Aorta (tissue), 5 donors: ENCODE measurements at regions not wholly inside any gene's neighbourhood (a gene's known extent, or its start where the extent isn't known, plus 50 kb on each side); places are given as distances from the start of the nearest gene placed in this dataset.

Experiments
- ATAC-seq: fragments of 200-7000 bp; cut with Tn5 transposase; one replicate; pipeline ENCODE4 v1.9.1; 2022; ENCODE audit warnings: moderate library complexity; ENCODE audit not compliant: low FRiP score
- DNase-seq, 2 donors: peaks; one replicate each; pipeline ENCODE4 v3.0.0-alpha.2; 2020
- H3K27ac ChIP-seq, 2 donors: one replicate each; pipeline ENCODE4 v1.5.1; 2013; ENCODE audit warnings: low read length in 2 of 2, mild to moderate bottlenecking in 2 of 2, moderate library complexity in 2 of 2, control low read depth in 1 of 2, inconsistent platforms in 1 of 2, low read depth in 1 of 2
- H3K27me3 ChIP-seq, 2 donors: one replicate each; pipeline ENCODE4 v1.6.1; 2013; ENCODE audit warnings: control low read depth in 1 of 2, low read length in 1 of 2, mild to moderate bottlenecking in 1 of 2, moderate library complexity in 1 of 2; ENCODE audit not compliant: insufficient read depth in 2 of 2, control insufficient read depth in 1 of 2
- H3K36me3 ChIP-seq, 2 donors: one replicate each; pipeline ENCODE4 v1.6.1; 2013; ENCODE audit warnings: control low read depth in 1 of 2, low read length in 1 of 2, mild to moderate bottlenecking in 1 of 2; ENCODE audit not compliant: insufficient read depth in 2 of 2, control insufficient read depth in 1 of 2
- H3K4me1 ChIP-seq, 2 donors: one replicate each; pipeline ENCODE4 v1.6.1; 2013; ENCODE audit warnings: low read length in 2 of 2, control low read depth in 1 of 2, mild to moderate bottlenecking in 1 of 2, moderate library complexity in 1 of 2; ENCODE audit not compliant: insufficient read depth in 2 of 2, control insufficient read depth in 1 of 2
- H3K4me3 ChIP-seq, 2 donors: one replicate each; pipeline ENCODE4 v1.5.1; 2013; ENCODE audit warnings: low read length in 2 of 2, control low read depth in 1 of 2, mild to moderate bottlenecking in 1 of 2
- H3K9me3 ChIP-seq: one replicate; pipeline ENCODE4 v1.6.1; 2013; ENCODE audit warnings: mild to moderate bottlenecking, low read length; ENCODE audit not compliant: control insufficient read depth
- WGBS, 2 donors: extraction: QIAGEN DNeasy Blood & Tissue Kit; methylation state at CpG; one replicate each; pipeline ENCODE4 v1.1.7; 2013; 5-methylcytosine and 5-hydroxymethylcytosine counted together
- intact Hi-C, 2 donors: fragments of 100-400 bp; cut with DNase I; formaldehyde crosslinking; loops; one replicate each; pipeline versions ENCODE4 v1.14.2 to v1.15.0; 2022
- donor health status: healthy with polysubstance abuse.
- donor health status: Bipolar disorder and iron deficiency.
- donor health status: DM: no; HTN: no; CAD: no.
- donor health status: DM: no; HTN: no; CAD: no.
- donor health status: DM: yes; HTN: yes; CAD: no.

DNA sequence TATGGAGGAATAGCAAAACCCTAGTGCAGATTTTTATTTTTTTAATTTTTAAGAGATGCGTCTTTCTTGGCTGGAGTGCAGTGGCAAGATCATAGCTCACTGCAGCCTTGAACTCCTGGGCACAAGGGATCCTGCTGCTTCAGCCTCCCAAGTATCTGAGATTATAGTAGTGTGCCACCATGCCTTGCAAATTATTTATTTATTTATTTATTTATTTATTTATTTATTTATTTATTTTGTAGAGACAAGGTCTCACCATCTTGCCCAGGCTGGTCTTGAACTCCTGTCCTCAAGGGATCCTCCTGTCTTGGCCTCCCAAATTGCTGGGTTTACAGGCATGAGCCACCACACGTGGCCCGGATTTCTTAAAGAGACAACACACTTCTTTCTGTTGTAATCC is 1158.8 kb downstream of the AACS start:
- ATAC-seq (no peak), DNase-seq (no peak)
- intact Hi-C loops = no loop called here
- Histone ChIP-seq H3K36me3 (no peaks in the 10 kb centered on the region), H3K4me1 (no peaks in the 10 kb centered on the region), H3K27me3 (peaks cover 0 to 2% of the 10 kb centered on the region in 2 donors), H3K27ac (no peak overlapping the region), H3K4me3 (no peak overlapping the region), H3K9me3 (no peaks in the 10 kb centered on the region)
- WGBS, 2 donors = 88 to 92% methylated on average over 3 of the region's 3 CpGs

DNA sequence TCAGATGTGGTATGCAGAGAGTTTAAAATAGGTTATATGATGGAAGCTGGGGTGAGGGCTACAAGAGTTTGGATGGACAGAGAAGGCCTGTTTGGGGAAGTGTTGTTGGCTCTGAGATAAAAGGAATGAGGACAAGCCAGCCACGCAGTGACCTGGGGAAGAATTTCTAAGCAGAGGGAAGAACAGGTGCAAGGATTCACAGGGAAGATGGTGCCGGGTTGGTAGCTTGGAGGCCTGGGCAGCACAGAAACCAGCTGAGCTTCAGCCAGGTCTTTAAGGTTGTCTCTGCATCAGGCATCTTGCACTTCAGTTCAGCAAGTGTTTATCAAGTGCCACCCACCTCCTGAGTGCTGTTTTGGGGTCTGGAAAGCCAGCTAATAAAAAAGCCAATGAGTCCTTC is 1163.7 kb downstream of the AACS start:
- no peak for ATAC-seq
- no peaks in the 10 kb centered on the region for H3K4me1 ChIP-seq
- no peak overlapping the region for H3K4me3 ChIP-seq
- no peaks in the 10 kb centered on the region for H3K36me3 ChIP-seq
- H3K27me3 ChIP-seq = no peaks in the 10 kb centered on the region
- no peak overlapping the region for H3K27ac ChIP-seq
- DNase-seq = no peak
- H3K9me3 ChIP-seq = no peaks in the 10 kb centered on the region
- WGBS, 2 donors = 80 to 88% methylated on average over 2 of the region's 2 CpGs
- intact Hi-C loops = no loop called here

DNA sequence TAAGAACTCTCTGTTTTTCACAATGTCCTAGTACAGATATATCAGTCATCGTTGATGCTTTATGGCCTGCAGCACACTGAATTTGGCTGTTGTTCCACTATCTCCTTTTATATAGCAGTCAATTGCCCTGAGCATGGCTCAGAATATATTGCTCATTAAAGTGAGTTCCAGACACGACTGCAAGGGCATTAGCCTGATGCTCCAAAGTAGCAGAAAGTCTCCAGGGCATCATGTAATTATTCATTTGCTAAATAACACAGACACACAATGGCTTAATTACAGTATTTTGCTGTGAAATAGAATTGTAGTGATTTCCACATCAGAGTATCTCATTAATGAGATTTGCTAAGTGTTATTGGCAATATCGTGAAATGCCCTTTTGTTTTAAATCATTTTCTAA is 1167.5 kb downstream of the AACS start:
- WGBS, 2 donors = 75 to 85% methylated on average over 3 of the region's 3 CpGs
- intact Hi-C loops = no loop called here

GRCh38 chr12:126233625-126234024 is 1168.4 kb downstream of the AACS start:
- ATAC-seq (no peak), DNase-seq (no peak)
- Histone ChIP-seq H3K4me1 (no peaks in the 10 kb centered on the region), H3K36me3 (no peaks in the 10 kb centered on the region), H3K27me3 (no peaks in the 10 kb centered on the region), H3K9me3 (no peaks in the 10 kb centered on the region), H3K4me3 (no peak overlapping the region), H3K27ac (no peak overlapping the region)
- WGBS, 2 donors = 62 to 64% methylated on average over 3 of the region's 3 CpGs
- intact Hi-C loops = no loop called here

More for the DNA sequence above, 1167.5 kb downstream of the AACS start:
- Histone ChIP-seq H3K9me3 (no peaks in the 10 kb centered on the region), H3K36me3 (no peaks in the 10 kb centered on the region), H3K27me3 (no peaks in the 10 kb centered on the region), H3K4me1 (no peaks in the 10 kb centered on the region), H3K4me3 (no peak overlapping the region), H3K27ac (no peak overlapping the region)
- no peak for ATAC-seq
- no peak for DNase-seq

GRCh38 chr12:126243814-126244440 is 1178.7 kb downstream of the AACS start:
- Histone ChIP-seq H3K36me3 (no peaks in the 10 kb centered on the region), H3K9me3 (peaks cover 1% of the 10 kb centered on the region), H3K4me3 (no peak overlapping the region), H3K27ac (no peak overlapping the region), H3K4me1 (no peaks in the 10 kb centered on the region), H3K27me3 (no peaks in the 10 kb centered on the region)
- 54 to 59% methylated on average over 4 of the region's 4 CpGs for WGBS, 2 donors
- ATAC-seq (no peak), DNase-seq (no peak)
- intact Hi-C loops = no loop called here

GRCh38 chr12:126247936-126248335 is 1182.7 kb downstream of the AACS start:
- H3K4me3 ChIP-seq = no peak overlapping the region
- no peak for ATAC-seq
- no peaks in the 10 kb centered on the region for H3K36me3 ChIP-seq
- DNase-seq = no peak
- WGBS, 2 donors = 90 to 95% methylated on average over 1 of the region's 1 CpG
- intact Hi-C loops = no loop called here
- no peak overlapping the region for H3K27ac ChIP-seq
- H3K4me1 ChIP-seq = no peaks in the 10 kb centered on the region
- no peaks in the 10 kb centered on the region for H3K27me3 ChIP-seq
- H3K9me3 ChIP-seq = peaks cover 1% of the 10 kb centered on the region

- Histone ChIP-seq H3K27ac (no peak overlapping the region), H3K27me3 (no peaks in the 10 kb centered on the region), H3K4me1 (no peaks in the 10 kb centered on the region), H3K36me3 (no peaks in the 10 kb centered on the region), H3K4me3 (no peak overlapping the region), H3K9me3 (peaks cover 3% of the 10 kb centered on the region)
- DNase-seq (no peak), ATAC-seq (no peak)
- intact Hi-C loops = no loop called here
- 78 to 82% methylated on average over 8 of the region's 8 CpGs for WGBS, 2 donors
Observed at GRCh38 chr12:126248871-126249403, 1183.7 kb downstream of the AACS start.

GRCh38 chr12:126258190-126258589 is 1193.0 kb downstream of the AACS start:
- DNase-seq (no peak), ATAC-seq (no peak)
- no peaks in the 10 kb centered on the region for H3K27me3 ChIP-seq
- peaks cover 0 to 2% of the 10 kb centered on the region in 2 donors for H3K4me1 ChIP-seq
- H3K27ac ChIP-seq = no peak overlapping the region
- intact Hi-C loops = no loop called here
- no peak overlapping the region for H3K4me3 ChIP-seq
- H3K36me3 ChIP-seq = no peaks in the 10 kb centered on the region
- peaks cover 1% of the 10 kb centered on the region for H3K9me3 ChIP-seq
- 90% methylated on average over 3 of the region's 3 CpGs for WGBS, 2 donors

GRCh38 chr12:126262829-126263228 is 1197.6 kb downstream of the AACS start:
- Histone ChIP-seq H3K27me3 (no peaks in the 10 kb centered on the region), H3K4me3 (no peak overlapping the region), H3K27ac (no peak overlapping the region), H3K9me3 (no peaks in the 10 kb centered on the region), H3K4me1 (peaks cover 0 to 2% of the 10 kb centered on the region in 2 donors), H3K36me3 (no peaks in the 10 kb centered on the region)
- ATAC-seq (no peak), DNase-seq (no peak)
- 94% methylated on average over 5 of the region's 5 CpGs for WGBS, 2 donors
- intact Hi-C loops = no loop called here
